DOHH2 (cell line): ENCODE measurements at regions not wholly inside any gene's neighbourhood (a gene's known extent, or its start where the extent isn't known, plus 50 kb on each side); places are given as distances from the start of the nearest gene placed in this dataset.

Experiments
- H3F3A ChIP-seq: fragments of 200-600 bp; sonication (generic), shearing (Covaris generic); 2 replicates; pipeline ENCODE4 v1.6.0; 2016; ENCODE audit warnings: antibody characterized with exemption, mild to moderate bottlenecking; ENCODE audit not compliant: control insufficient read depth, insufficient read depth
- H3K27ac ChIP-seq: fragments of 200-600 bp; sonication (generic); 2 replicates; pipeline ENCODE4 v1.5.1; 2014; ENCODE audit warnings: low read depth, mild to moderate bottlenecking, low read length, moderate library complexity
- H3K27me3 ChIP-seq: fragments of 200-600 bp; sonication (generic); 2 replicates; pipeline ENCODE4 v1.6.1; 2014; ENCODE audit warnings: mild to moderate bottlenecking, low read length, mixed read lengths; ENCODE audit not compliant: control insufficient read depth
- H3K36me3 ChIP-seq: fragments of 200-600 bp; sonication (generic); 2 replicates; pipeline ENCODE4 v1.6.1; 2014; ENCODE audit warnings: mild to moderate bottlenecking, low read length, moderate library complexity, mixed read lengths; ENCODE audit not compliant: control insufficient read depth
- H3K4me1 ChIP-seq: fragments of 200-600 bp; sonication (generic); 2 replicates; pipeline ENCODE4 v1.6.1; 2014; ENCODE audit warnings: mild to moderate bottlenecking, low read length, mixed read lengths; ENCODE audit not compliant: control insufficient read depth
- H3K4me2 ChIP-seq: fragments of 200-600 bp; sonication (generic); 2 replicates; pipeline ENCODE4 v1.6.0; 2014; ENCODE audit warnings: mild to moderate bottlenecking, low read length, moderate library complexity
- H3K4me3 ChIP-seq: fragments of 200-600 bp; sonication (generic); 2 replicates; pipeline ENCODE4 v1.5.1; 2014; ENCODE audit warnings: mild to moderate bottlenecking, low read length, mixed read lengths
- H3K79me2 ChIP-seq: fragments of 200-600 bp; sonication (generic); 2 replicates; pipeline ENCODE4 v1.6.1; 2014; ENCODE audit warnings: mild to moderate bottlenecking, low read length, mixed read lengths; ENCODE audit not compliant: control insufficient read depth
- H3K9me2 ChIP-seq: fragments of 200-600 bp; sonication (generic); replicated peaks from 2 replicates; pipeline ENCODE4 v1.6.1; 2014; ENCODE audit warnings: mild to moderate bottlenecking, low read length, mixed read lengths; ENCODE audit not compliant: control insufficient read depth
- H3K9me3 ChIP-seq: fragments of 200-600 bp; sonication (generic); 2 replicates; pipeline ENCODE4 v1.6.1; 2014; ENCODE audit warnings: antibody characterized with exemption, low read length, mixed read lengths; ENCODE audit not compliant: control insufficient read depth, insufficient read depth
- H4K20me1 ChIP-seq: fragments of 200-600 bp; sonication (generic); 2 replicates; pipeline ENCODE4 v1.6.0; 2014; ENCODE audit warnings: low read depth, mild to moderate bottlenecking, antibody characterized with exemption, low read length, moderate library complexity; ENCODE audit not compliant: control insufficient read depth, insufficient read depth
- CTCF ChIP-seq: fragments of 200-600 bp; sonication (generic); IDR thresholded peaks from one replicate; pipeline ENCODE4 v1.5.1; 2014; ENCODE audit warnings: antibody characterized with exemption, mild to moderate bottlenecking, low read depth, low read length; ENCODE audit not compliant: poor library complexity, severe bottlenecking
- EZH2phosphoT487 ChIP-seq: fragments of 200-600 bp; sonication (generic); IDR thresholded peaks from 2 replicates; pipeline ENCODE4 v1.6.1; 2017; ENCODE audit warnings: borderline replicate concordance, mild to moderate bottlenecking, antibody characterized with exemption, low read length, moderate library complexity, mixed read lengths

GRCh38 chr2:195029804-195030654 lies 627.0 kb upstream of the SLC39A10 start:
- Histone ChIP-seq H3F3A (no peaks in the 10 kb centered on the region), H4K20me1 (no peaks in the 10 kb centered on the region), H3K4me2 (no peak overlapping the region), H3K27ac (no peak overlapping the region), H3K4me1 (no peaks in the 10 kb centered on the region), H3K4me3 (no peak overlapping the region), H3K9me2 (no peaks in the 10 kb centered on the region), H3K27me3 (no peaks in the 10 kb centered on the region), H3K9me3 (no peaks in the 10 kb centered on the region), H3K79me2 (no peaks in the 10 kb centered on the region), H3K36me3 (no peaks in the 10 kb centered on the region)
- TF ChIP-seq EZH2phosphoT487 (no peak), CTCF (no peak)

- no peaks in the 10 kb centered on the region for H3K27me3 ChIP-seq
These were observed 629.1 kb upstream of the SLC39A10 start for GRCh38 chr2:195027947-195028346.

GRCh38 chr2:195026261-195026660 lies 630.8 kb upstream of the SLC39A10 start:
- Histone ChIP-seq H4K20me1 (no peaks in the 10 kb centered on the region), H3K36me3 (no peaks in the 10 kb centered on the region), H3K79me2 (no peaks in the 10 kb centered on the region), H3K27ac (no peak overlapping the region), H3K9me2 (no peaks in the 10 kb centered on the region), H3K27me3 (no peaks in the 10 kb centered on the region), H3K4me1 (no peaks in the 10 kb centered on the region), H3K9me3 (no peaks in the 10 kb centered on the region), H3F3A (no peaks in the 10 kb centered on the region), H3K4me2 (no peak overlapping the region), H3K4me3 (no peak overlapping the region)
- no peak for TF ChIP-seq CTCF
- no peak for TF ChIP-seq EZH2phosphoT487

More at GRCh38 chr2:195027947-195028346, 629.1 kb upstream of the SLC39A10 start:
- H3K4me2 ChIP-seq = no peak overlapping the region
- H4K20me1 ChIP-seq = no peaks in the 10 kb centered on the region
- no peaks in the 10 kb centered on the region for H3K9me2 ChIP-seq
- no peaks in the 10 kb centered on the region for H3F3A ChIP-seq
- H3K4me3 ChIP-seq = no peak overlapping the region
- no peaks in the 10 kb centered on the region for H3K9me3 ChIP-seq
- no peaks in the 10 kb centered on the region for H3K4me1 ChIP-seq
- TF ChIP-seq CTCF = no peak
- no peak for TF ChIP-seq EZH2phosphoT487
- no peaks in the 10 kb centered on the region for H3K79me2 ChIP-seq
- no peak overlapping the region for H3K27ac ChIP-seq
- no peaks in the 10 kb centered on the region for H3K36me3 ChIP-seq
